ENCODE measurements at regions not wholly inside any gene's neighbourhood (a gene's known extent, or its start where the extent isn't known, plus 50 kb on each side); places are given as distances from the start of the nearest gene placed in this dataset.

DNA sequence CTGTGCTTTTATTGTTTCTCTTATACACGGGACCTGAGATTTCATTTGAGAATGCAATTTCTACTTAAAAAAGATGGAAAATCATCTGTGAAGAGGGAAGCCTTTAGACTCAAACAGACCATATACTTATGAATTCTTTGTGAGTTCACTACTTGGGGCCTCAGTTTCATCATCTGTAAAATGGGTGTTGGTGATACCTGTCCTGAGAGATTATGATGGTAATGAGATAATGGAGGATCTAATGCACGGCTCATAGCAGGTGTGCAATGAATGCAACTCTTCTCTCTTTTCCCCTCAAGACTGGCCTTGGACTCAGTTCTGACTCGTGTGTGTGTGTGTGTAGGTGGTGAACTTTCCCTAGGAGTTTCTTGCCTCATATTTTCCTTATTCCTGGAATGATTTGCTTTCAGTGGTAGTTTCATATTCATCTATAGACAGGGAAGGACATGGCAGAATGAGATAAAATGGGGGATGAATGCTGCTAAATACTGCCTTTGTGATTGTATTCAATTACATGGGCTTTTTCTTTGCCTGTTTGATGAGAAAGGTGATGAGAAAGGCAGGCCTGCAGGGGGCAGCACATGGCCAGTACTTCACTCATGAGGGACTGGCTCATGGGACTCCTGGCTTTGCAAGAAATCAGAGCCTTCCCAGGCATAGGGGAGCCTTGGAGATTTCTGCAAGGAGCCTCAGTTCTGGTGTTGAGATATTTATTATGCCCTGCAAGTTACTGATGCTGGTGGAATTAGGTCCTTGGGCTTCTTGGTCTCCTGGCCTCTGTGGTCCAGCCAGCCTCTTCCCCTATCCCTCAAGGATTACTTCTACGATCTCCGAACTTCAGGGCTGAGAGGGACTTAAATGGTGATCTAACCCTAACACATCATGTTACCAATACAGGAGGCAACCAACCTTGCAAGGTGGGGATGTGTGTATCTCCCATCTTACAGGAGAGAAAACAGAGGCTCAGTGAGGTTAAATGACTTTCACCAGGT lies 70.7 kb downstream of the RPLP1 start:
- ATAC-seq (peak; percentile 80), DNase-seq (peak; percentile 76 to 85 (median 78))
- no peaks in the 10 kb centered on the region for H3K9me3 ChIP-seq
- intact Hi-C loops (cut with DNase I): no loop called here
- H3K4me1 ChIP-seq: no peaks in the 10 kb centered on the region
- TF ChIP-seq, protein P1, sequence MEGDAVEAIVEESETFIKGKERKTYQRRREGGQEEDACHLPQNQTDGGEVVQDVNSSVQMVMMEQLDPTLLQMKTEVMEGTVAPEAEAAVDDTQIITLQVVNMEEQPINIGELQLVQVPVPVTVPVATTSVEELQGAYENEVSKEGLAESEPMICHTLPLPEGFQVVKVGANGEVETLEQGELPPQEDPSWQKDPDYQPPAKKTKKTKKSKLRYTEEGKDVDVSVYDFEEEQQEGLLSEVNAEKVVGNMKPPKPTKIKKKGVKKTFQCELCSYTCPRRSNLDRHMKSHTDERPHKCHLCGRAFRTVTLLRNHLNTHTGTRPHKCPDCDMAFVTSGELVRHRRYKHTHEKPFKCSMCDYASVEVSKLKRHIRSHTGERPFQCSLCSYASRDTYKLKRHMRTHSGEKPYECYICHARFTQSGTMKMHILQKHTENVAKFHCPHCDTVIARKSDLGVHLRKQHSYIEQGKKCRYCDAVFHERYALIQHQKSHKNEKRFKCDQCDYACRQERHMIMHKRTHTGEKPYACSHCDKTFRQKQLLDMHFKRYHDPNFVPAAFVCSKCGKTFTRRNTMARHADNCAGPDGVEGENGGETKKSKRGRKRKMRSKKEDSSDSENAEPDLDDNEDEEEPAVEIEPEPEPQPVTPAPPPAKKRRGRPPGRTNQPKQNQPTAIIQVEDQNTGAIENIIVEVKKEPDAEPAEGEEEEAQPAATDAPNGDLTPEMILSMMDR (IDR thresholded peaks at IDR 0.05): peak; percentile 28 to 75 (median 59)
- no peak for TF ChIP-seq POLR2A (IDR thresholded peaks at IDR 0.05)
- H3K27ac ChIP-seq: no peak overlapping the region
- no peaks in the 10 kb centered on the region for H3K36me3 ChIP-seq (replicated peaks in 1 of 2; ENCODE audit: insufficient read depth in 1 of 2, low read depth in 2 of 2)
- H3K27me3 ChIP-seq: no peaks in the 10 kb centered on the region
- no peak overlapping the region for H3K4me3 ChIP-seq
- WGBS, 2 donors: 61 to 63% methylated on average over 5 of the region's 5 CpGs

DNA sequence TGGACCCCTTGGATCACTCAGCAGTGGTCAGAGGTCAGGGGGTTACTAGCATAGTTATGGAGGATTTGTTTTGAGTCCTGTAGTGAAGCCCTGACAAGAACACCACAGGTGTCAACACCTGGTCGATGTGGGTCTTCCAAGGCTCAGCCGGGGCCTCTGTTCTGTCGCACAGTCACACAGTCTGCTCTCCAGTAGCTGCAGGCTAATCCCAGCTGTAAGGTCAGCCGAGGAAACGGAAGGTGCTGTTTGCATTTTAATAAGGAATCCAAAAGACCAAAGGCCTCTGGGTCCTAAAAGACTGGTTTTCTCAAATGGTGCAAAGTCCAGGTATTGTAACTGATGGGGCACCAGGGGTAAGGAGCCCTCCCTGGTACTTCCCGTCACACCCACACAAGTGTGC lies 71.7 kb downstream of the RPLP1 start:
- Histone ChIP-seq H3K27me3 (no peaks in the 10 kb centered on the region), H3K4me1 (no peaks in the 10 kb centered on the region), H3K27ac (no peak overlapping the region), H3K9me3 (no peaks in the 10 kb centered on the region), H3K36me3 (replicated peaks in 1 of 2; ENCODE audit: insufficient read depth in 1 of 2, low read depth in 2 of 2) (no peaks in the 10 kb centered on the region), H3K4me3 (no peak overlapping the region)
- 51 to 63% methylated on average over 6 of the region's 6 CpGs for WGBS, 2 donors
- no peak for DNase-seq
- intact Hi-C loops (cut with DNase I): no loop called here
- no peak for ATAC-seq
- no peak for TF ChIP-seq POLR2A (IDR thresholded peaks at IDR 0.05)
- TF ChIP-seq, protein P1 (IDR thresholded peaks at IDR 0.05): no peak

DNA sequence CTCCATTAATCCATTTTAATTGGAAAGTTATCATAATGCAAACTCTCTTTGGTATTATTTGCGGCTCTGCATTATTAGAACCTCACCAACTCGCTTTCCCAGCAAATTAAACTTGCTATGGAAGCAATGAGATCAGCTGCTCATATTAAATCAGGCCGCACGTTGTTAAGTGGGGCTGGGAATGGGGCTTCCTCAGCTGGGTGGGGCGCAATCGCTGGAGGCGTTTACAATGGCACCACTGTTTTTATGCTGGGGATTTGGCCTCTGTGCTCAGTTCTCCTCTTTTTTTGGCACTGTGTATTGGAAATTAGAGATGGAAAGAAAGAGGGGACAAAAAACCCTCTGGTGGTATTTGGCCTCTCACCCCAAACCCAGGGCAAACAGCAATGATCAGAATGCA lies 72.2 kb downstream of the RPLP1 start:
- no peak for TF ChIP-seq POLR2A (IDR thresholded peaks at IDR 0.05)
- TF ChIP-seq, protein P1 (IDR thresholded peaks at IDR 0.05): no peak
- intact Hi-C loops (cut with DNase I): no loop called here
- DNase-seq: no peak
- no peaks in the 10 kb centered on the region for H3K4me1 ChIP-seq
- no peaks in the 10 kb centered on the region for H3K27me3 ChIP-seq
- H3K4me3 ChIP-seq: no peak overlapping the region
- no peak for ATAC-seq
- 62 to 76% methylated on average over 7 of the region's 7 CpGs for WGBS, 2 donors
- H3K27ac ChIP-seq: no peak overlapping the region
- H3K9me3 ChIP-seq: no peaks in the 10 kb centered on the region
- H3K36me3 ChIP-seq (replicated peaks in 1 of 2; ENCODE audit: insufficient read depth in 1 of 2, low read depth in 2 of 2): no peaks in the 10 kb centered on the region

DNA sequence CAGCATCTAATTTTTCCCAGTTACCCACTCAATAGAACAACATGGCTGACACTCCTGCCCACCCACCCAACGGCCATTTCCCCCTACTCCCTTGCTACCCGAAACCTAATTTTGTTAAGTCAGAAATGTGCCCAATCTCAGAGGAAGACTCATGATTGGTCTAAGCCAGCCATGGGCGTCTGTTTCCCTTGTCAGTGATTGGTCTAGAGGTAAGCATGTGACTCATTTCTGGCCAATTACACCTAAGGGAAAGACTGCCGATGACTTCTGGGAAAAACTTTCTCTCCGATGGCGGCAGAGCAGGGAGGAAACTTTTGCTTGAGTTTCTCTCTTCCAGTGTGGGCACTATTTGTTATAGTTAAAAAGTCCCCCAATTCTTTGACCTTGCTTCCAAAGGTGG lies 72.9 kb downstream of the RPLP1 start:
- no peak for ATAC-seq

More for the DNA sequence above, 72.9 kb downstream of the RPLP1 start:
- Histone ChIP-seq H3K36me3 (replicated peaks in 1 of 2; ENCODE audit: insufficient read depth in 1 of 2, low read depth in 2 of 2) (no peaks in the 10 kb centered on the region), H3K27me3 (no peaks in the 10 kb centered on the region), H3K9me3 (no peaks in the 10 kb centered on the region), H3K4me3 (no peak overlapping the region), H3K4me1 (no peaks in the 10 kb centered on the region), H3K27ac (no peak overlapping the region)
- no peak for DNase-seq
- no peak for TF ChIP-seq POLR2A (IDR thresholded peaks at IDR 0.05)
- TF ChIP-seq, protein P1 (IDR thresholded peaks at IDR 0.05): no peak
- 80 to 82% methylated on average over 6 of the region's 6 CpGs for WGBS, 2 donors
- intact Hi-C loops (cut with DNase I): no loop called here
